ACC112 (cell line): ENCODE measurements at regions not wholly inside any gene's neighbourhood (a gene's known extent, or its start where the extent isn't known, plus 50 kb on each side); places are given as distances from the start of the nearest gene placed in this dataset.
"Not testable (repeated sequence)": the region's sequence is repeated elsewhere in the genome, so short reads cannot be mapped to it uniquely, and the experiment has no call there.

ENCODE experiments used
- H2AFZ ChIP-seq: fragments of 200-600 bp; sonication (generic); one replicate; pipeline ENCODE4 v1.6.0; 2017; ENCODE audit warnings: antibody characterized with exemption, low read length; ENCODE audit not compliant: unreplicated experiment
- H3K27ac ChIP-seq: fragments of 200-600 bp; sonication (generic); 2 replicates; pipeline ENCODE4 v1.5.1; 2014; ENCODE audit warnings: low read depth, mild to moderate bottlenecking, antibody characterized with exemption, low read length, moderate library complexity
- H3K27me3 ChIP-seq: fragments of 200-600 bp; sonication (generic); 2 replicates; pipeline ENCODE4 v1.6.1; 2014; ENCODE audit warnings: mild to moderate bottlenecking, antibody characterized with exemption, low read length, moderate library complexity, mixed read lengths; ENCODE audit not compliant: insufficient read depth
- H3K36me3 ChIP-seq: fragments of 200-600 bp; sonication (generic); 2 replicates; pipeline ENCODE4 v1.6.1; 2016; ENCODE audit warnings: mild to moderate bottlenecking, antibody characterized with exemption, low read length, moderate library complexity, mixed read lengths; ENCODE audit not compliant: insufficient read depth
- H3K4me1 ChIP-seq: fragments of 200-600 bp; sonication (generic); one replicate; pipeline ENCODE4 v1.6.1; 2016; ENCODE audit warnings: low read length, mixed read lengths; ENCODE audit not compliant: insufficient read depth, unreplicated experiment, control insufficient read depth
- H3K4me3 ChIP-seq: fragments of 200-600 bp; sonication (generic); 2 replicates; pipeline ENCODE4 v1.5.1; 2014; ENCODE audit warnings: mild to moderate bottlenecking, low read depth, low read length
- H3K79me2 ChIP-seq: fragments of 200-600 bp; sonication (generic); one replicate; pipeline ENCODE4 v1.6.0; 2016; ENCODE audit warnings: low read length; ENCODE audit not compliant: control insufficient read depth, unreplicated experiment, insufficient read depth

GRCh38 chr15:59894835-59895234 lies 109.3 kb upstream of the FOXB1 start:
- H3K27me3 ChIP-seq, result peaks cover 55% of the 10 kb centered on the region
- no peak overlapping the region for H3K4me3 ChIP-seq
- no peaks in the 10 kb centered on the region for H3K4me1 ChIP-seq
- no peaks in the 10 kb centered on the region for H3K36me3 ChIP-seq
- H3K27ac ChIP-seq, result no peak overlapping the region
- H3K79me2 ChIP-seq, result no peaks in the 10 kb centered on the region
- H2AFZ ChIP-seq, result no peak overlapping the region

DNA sequence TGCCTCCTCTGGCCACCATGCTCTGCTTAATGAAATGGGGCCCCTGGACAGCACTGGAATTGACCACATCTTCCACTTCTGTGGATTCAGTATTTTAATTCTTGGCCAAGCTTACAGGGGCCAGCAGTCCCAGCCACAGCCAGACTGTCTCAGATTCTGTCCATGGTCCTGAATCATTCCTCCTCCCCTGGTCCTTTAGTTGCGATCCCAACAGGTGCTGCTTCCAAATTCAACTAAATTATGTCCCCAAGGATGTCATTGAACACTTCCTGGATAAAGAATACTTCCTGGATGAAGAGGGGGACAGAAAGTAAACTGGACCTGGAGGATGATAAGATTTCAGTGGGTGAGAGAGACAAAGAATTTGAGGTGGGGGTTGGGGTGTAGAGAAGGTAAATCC lies 111.1 kb upstream of the FOXB1 start:
- Histone ChIP-seq H3K36me3 (no peaks in the 10 kb centered on the region), H3K79me2 (no peaks in the 10 kb centered on the region), H3K27me3 (peaks cover 41% of the 10 kb centered on the region), H3K4me3 (no peak overlapping the region), H3K4me1 (no peaks in the 10 kb centered on the region), H2AFZ (no peak overlapping the region), H3K27ac (no peak overlapping the region)

DNA sequence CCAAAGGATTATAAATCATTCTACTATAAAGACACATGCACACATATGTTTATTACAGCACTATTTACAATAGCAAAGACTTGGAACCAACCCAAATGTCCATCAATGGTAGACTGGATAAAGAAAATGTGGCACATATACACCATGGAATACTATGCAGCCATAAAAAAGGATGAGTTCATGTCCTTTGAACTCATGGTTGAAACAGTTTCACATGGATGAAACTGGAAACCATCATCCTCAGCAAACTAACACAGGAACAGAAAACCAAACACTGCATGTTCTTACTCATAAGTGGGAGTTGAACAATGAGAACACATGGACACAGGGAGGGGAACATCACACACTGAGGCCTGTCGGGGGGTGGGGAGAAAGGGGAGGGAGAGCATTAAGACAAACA lies 116.2 kb upstream of the FOXB1 start:
- H3K27ac ChIP-seq, H3K36me3 ChIP-seq, H3K79me2 ChIP-seq, H3K4me1 ChIP-seq, H2AFZ ChIP-seq, H3K4me3 ChIP-seq: not testable (repeated sequence)
- peaks cover 40% of the 10 kb centered on the region for H3K27me3 ChIP-seq

GRCh38 chr15:59887211-59887610 lies 116.9 kb upstream of the FOXB1 start:
- H3K4me3 ChIP-seq, result no peak overlapping the region
- H3K27ac ChIP-seq, result no peak overlapping the region
- no peak overlapping the region for H2AFZ ChIP-seq
- no peaks in the 10 kb centered on the region for H3K4me1 ChIP-seq
- peaks cover 40% of the 10 kb centered on the region for H3K27me3 ChIP-seq
- no peaks in the 10 kb centered on the region for H3K36me3 ChIP-seq
- H3K79me2 ChIP-seq, result no peaks in the 10 kb centered on the region

DNA sequence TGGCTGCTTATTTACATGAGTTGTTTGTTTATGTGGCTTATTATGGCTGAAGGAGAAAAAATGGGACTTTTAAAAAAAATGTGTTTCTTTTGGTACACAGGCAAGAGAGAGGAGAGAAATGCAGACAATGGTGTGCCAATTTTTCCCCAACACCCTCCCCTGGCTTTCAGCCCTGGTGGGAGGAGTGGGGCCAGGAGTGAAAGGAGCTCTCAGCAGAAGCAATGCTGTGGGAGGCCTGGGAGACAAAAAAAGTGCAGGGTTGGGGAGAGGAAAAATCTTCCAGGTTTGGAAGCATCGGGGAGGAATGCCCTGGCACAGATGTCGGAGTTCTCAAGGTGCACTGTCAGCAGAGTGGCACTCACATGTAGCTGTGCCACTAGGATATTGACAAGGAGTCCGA lies 117.7 kb upstream of the FOXB1 start:
- H3K4me1 ChIP-seq, result no peaks in the 10 kb centered on the region
- H3K79me2 ChIP-seq, result no peaks in the 10 kb centered on the region
- no peaks in the 10 kb centered on the region for H3K36me3 ChIP-seq
- peaks cover 39% of the 10 kb centered on the region for H3K27me3 ChIP-seq
- no peak overlapping the region for H3K4me3 ChIP-seq
- no peak overlapping the region for H2AFZ ChIP-seq
- no peak overlapping the region for H3K27ac ChIP-seq

GRCh38 chr15:59885832-59886231 lies 118.3 kb upstream of the FOXB1 start:
- no peak overlapping the region for H3K4me3 ChIP-seq
- H3K4me1 ChIP-seq, result no peaks in the 10 kb centered on the region
- no peak overlapping the region for H3K27ac ChIP-seq

GRCh38 chr15:59879506-59880265 lies 124.4 kb upstream of the FOXB1 start:
- Histone ChIP-seq H3K36me3 (no peaks in the 10 kb centered on the region), H3K4me1 (peaks cover 15% of the 10 kb centered on the region), H3K27me3 (peaks cover 44% of the 10 kb centered on the region), H2AFZ (no peak overlapping the region), H3K27ac (peak overlapping the region; percentile 31; the same call in 1 of the 2 replicates), H3K4me3 (no peak overlapping the region), H3K79me2 (no peaks in the 10 kb centered on the region)

More at GRCh38 chr15:59885832-59886231, 118.3 kb upstream of the FOXB1 start:
- Histone ChIP-seq H3K27me3 (peaks cover 33% of the 10 kb centered on the region), H3K36me3 (no peaks in the 10 kb centered on the region), H2AFZ (no peak overlapping the region), H3K79me2 (no peaks in the 10 kb centered on the region)

DNA sequence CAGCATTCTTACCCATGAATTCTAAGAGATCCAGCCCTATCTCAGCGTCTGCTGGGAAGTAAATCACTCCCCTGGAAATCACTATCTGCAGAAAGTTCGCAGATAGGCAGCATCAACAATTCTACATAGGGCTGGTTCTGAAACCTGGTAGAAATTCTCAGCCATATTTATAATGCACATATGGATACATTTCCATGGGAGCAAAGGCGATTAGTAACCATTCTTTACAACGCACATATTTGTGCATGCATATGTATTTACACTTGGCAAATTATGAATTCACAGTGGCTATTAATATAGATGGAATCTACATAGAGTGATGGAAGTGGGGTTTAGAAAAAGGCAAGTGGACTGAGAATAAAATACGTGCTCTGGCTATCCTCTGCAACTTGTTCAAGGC lies 128.0 kb upstream of the FOXB1 start:
- no peaks in the 10 kb centered on the region for H3K79me2 ChIP-seq
- H3K27me3 ChIP-seq, result peaks cover 71% of the 10 kb centered on the region
- H2AFZ ChIP-seq, result no peak overlapping the region
- H3K36me3 ChIP-seq, result no peaks in the 10 kb centered on the region
- no peak overlapping the region for H3K4me3 ChIP-seq
- no peak overlapping the region for H3K27ac ChIP-seq
- peaks cover 15% of the 10 kb centered on the region for H3K4me1 ChIP-seq

DNA sequence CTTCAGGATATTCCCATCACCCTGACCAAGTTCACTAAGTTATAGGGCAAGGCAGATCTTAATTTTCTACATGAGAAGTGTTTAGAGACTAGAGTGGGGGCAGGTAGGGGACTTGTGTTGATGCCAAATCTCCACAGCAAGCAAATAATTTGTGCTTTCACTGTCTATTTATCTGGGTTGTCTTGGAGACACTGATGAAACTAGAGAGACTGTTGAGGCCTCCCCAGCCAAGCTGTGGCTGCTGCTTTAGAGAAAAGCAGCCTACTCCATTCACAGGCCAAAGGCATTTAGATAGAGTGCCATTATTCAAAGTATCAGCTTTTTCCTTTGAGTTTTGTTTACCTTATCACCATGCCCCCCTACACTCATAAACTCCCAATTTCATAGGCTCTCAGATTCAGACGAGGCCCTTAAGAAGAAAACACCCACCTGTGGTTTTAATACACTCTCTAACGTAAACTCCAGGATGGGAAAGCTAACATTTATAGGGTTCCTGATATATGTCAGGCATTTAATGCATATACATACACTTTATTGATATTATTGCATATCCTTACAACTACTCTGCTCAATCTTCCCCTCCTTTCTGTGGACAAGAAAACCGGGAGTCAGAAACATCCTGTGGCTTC lies 130.4 kb upstream of the FOXB1 start:
- H2AFZ ChIP-seq, result no peak overlapping the region
- H3K4me1 ChIP-seq, result peaks cover 1% of the 10 kb centered on the region
- no peaks in the 10 kb centered on the region for H3K79me2 ChIP-seq
- H3K27me3 ChIP-seq, result peaks cover 86% of the 10 kb centered on the region
- no peak overlapping the region for H3K27ac ChIP-seq
- no peaks in the 10 kb centered on the region for H3K36me3 ChIP-seq
- no peak overlapping the region for H3K4me3 ChIP-seq

DNA sequence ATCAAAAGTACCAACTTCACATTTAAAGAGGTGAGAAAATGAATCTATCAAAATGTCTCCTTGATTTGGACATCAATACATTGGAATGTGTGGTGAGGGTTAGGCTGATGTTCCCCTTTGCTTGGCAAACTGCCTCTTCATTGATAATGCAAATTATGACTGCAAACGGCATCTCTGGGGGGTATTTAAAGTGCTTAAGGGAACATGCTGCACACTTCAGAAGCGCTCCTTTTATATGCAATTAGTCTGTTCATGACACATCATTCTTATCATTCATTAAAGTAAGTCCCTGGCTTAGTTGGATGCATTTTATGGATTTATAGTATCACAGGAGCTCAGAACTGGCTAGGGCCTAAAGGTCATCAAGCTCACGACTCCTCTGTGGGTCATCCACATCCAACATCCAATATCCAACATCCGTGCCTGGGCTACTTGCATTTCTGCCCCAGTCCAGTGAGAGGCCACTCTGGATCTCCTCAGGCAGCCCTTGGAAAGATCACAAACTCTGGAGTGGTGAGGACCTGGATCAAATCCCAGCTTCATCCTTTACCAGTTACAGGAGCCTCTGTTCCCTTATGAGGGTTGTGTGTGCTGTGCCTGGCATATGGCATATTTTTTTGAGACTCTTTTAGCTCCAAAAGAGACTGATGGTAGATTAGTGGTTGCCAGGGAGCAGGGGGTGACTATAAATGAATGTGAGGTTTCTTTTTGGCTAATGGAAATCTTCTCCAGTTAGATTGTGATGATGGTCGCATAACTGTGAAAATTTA lies 136.8 kb upstream of the FOXB1 start:
- Histone ChIP-seq H3K4me1 (no peaks in the 10 kb centered on the region), H3K27ac (no peak overlapping the region), H2AFZ (no peak overlapping the region), H3K79me2 (no peaks in the 10 kb centered on the region), H3K27me3 (peaks cover 61% of the 10 kb centered on the region), H3K4me3 (no peak overlapping the region), H3K36me3 (no peaks in the 10 kb centered on the region)
